Lower leg skin (tissue), 3 donors: ENCODE measurements at regions not wholly inside any gene's neighbourhood (a gene's known extent, or its start where the extent isn't known, plus 50 kb on each side); places are given as distances from the start of the nearest gene placed in this dataset.

Experiments used
- CTCF ChIP-seq, 3 donors: fragments of 450-650 bp; IDR thresholded peaks; one replicate each; pipeline ENCODE4 v1.5.1; 2016; ENCODE audit warnings: antibody characterized with exemption in 3 of 3, mild to moderate bottlenecking in 3 of 3, moderate library complexity in 2 of 3
- POLR2A ChIP-seq, 2 donors: fragments of 450-650 bp; IDR thresholded peaks; one replicate each; pipeline ENCODE4 v1.6.1; 2016 to 2017; ENCODE audit warnings: antibody characterized with exemption in 2 of 2, mild to moderate bottlenecking in 1 of 2, moderate library complexity in 1 of 2

DNA sequence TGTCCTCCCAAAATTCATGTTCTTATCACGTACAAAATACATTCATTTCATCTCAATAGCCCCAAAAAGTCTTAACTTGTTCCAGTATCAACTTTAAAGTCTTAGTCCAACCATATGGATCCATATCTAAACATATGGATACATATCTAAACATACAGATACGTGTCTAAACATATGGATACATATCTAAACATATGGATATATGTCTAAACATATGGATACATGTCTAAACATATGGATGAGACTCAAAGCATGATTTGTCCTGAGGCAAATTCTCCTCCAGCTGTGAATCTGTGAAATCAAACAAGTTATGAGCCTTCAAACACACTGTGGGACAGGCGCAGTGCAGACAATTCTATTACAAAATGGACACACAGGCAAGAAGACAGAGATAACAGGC is 709.0 kb downstream of the TBC1D22A start:
- TF ChIP-seq CTCF (IDR thresholded peaks at IDR 0.05) (no peak), POLR2A (IDR thresholded peaks at IDR 0.05) (no peak)
